HepG2 (cell line): ENCODE measurements at regions not wholly inside any gene's neighbourhood (a gene's known extent, or its start where the extent isn't known, plus 50 kb on each side); places are given as distances from the start of the nearest gene placed in this dataset.

Experiments
- ATAC-seq: fragments of 200-7000 bp; cut with Tn5 transposase; 3 replicates; pipeline ENCODE4 v1.9.1; 2020; ENCODE audit warnings: mild to moderate bottlenecking, moderate library complexity
- BruUV-seq: library from RNA; stranded (reverse); fragments of 400-500 nt; replicated peaks from 2 replicates; lab custom pipeline; 2021; lab: Mats Ljungman, UMichigan
- CTCF ChIA-PET: fragments of 300-600 bp; formaldehyde crosslinking; extraction: SDS; loops from one replicate; lab custom pipeline; 2021; ENCODE audit warnings: low total read pairs, inconsistent platforms, low intra/inter-chr PET ratio; lab: Yijun Ruan, JAX
- POLR2A ChIA-PET: fragments of 350-600 bp; sonication (Branson Sonifier 250); formaldehyde crosslinking; loops from one replicate; lab custom pipeline; 2020; ENCODE audit warnings: antibody characterized with exemption, inconsistent platforms; lab: Yijun Ruan, JAX
- DNase-seq: peaks from one replicate; pipeline ENCODE4 v3.0.0-alpha.2; 2015; ENCODE audit warnings: low spot score
- FAIRE-seq: peaks from 3 replicates; lab custom pipeline; 2011; peaks lifted over from hg19 to GRCh38; lab: Jason Lieb, UNC
- H2AFZ ChIP-seq: one replicate; pipeline ENCODE4 v1.6.1; 2011; ENCODE audit warnings: low read length, inconsistent platforms
- H3K27ac ChIP-seq: fragments of 300-600 bp; 3 replicates; pipeline ENCODE4 v1.8.0; 2011; ENCODE audit warnings: mixed run types, mild to moderate bottlenecking, mixed read lengths, low read length, inconsistent platforms; ENCODE audit not compliant: insufficient read depth; ENCODE audit errors: extremely low read length
- H3K27me3 ChIP-seq, 2 experiments: fragments of 200-600 bp in 1 of 2; 2 replicates in 1 of 2; 3 replicates in 1 of 2; pipeline versions ENCODE4 v1.6.0 to v1.8.0; 2011; ENCODE audit warnings: low read length in 2 of 2, mild to moderate bottlenecking in 2 of 2, moderate library complexity in 2 of 2, inconsistent platforms in 1 of 2; ENCODE audit not compliant: insufficient read depth in 2 of 2, control insufficient read depth in 1 of 2
- H3K36me3 ChIP-seq, 2 experiments: fragments of 200-600 bp in 1 of 2; replicated peaks in 1 of 2; 2 replicates in 1 of 2; 3 replicates in 1 of 2; pipeline versions ENCODE4 v1.5.1 to v1.8.0; 2011; ENCODE audit warnings: low read length in 2 of 2, inconsistent platforms in 1 of 2; ENCODE audit not compliant: insufficient read depth in 2 of 2, control insufficient read depth in 1 of 2
- H3K4me1 ChIP-seq: 2 replicates; pipeline ENCODE4 v1.5.1; 2012; ENCODE audit warnings: low read length, inconsistent platforms; ENCODE audit not compliant: insufficient read depth
- H3K4me2 ChIP-seq: 2 replicates; pipeline ENCODE4 v1.6.0; 2011; ENCODE audit warnings: low read depth, low read length, inconsistent platforms
- H3K4me3 ChIP-seq, 3 experiments: fragments of 200-600 bp in 1 of 3; sonication (generic), shearing (Covaris generic) in 1 of 3; replicated peaks in 1 of 3; 2 replicates each; pipeline ENCODE4 v1.5.1; 2011 to 2016; ENCODE audit warnings: low read length in 3 of 3, inconsistent platforms in 2 of 3, low read depth in 2 of 3, mild to moderate bottlenecking in 2 of 3, control low read depth in 1 of 3, mixed read lengths in 1 of 3; ENCODE audit not compliant: insufficient read depth in 1 of 3
- H3K79me2 ChIP-seq: one replicate; pipeline ENCODE4 v1.6.1; 2011; ENCODE audit warnings: low read length, inconsistent platforms; ENCODE audit not compliant: insufficient read depth
- H3K9ac ChIP-seq: 2 replicates; pipeline ENCODE4 v1.6.0; 2011; ENCODE audit warnings: mild to moderate bottlenecking, low read depth, low read length, inconsistent platforms; ENCODE audit not compliant: insufficient read depth
- H3K9me3 ChIP-seq: 2 replicates; pipeline ENCODE4 v1.5.1; 2012; ENCODE audit warnings: mild to moderate bottlenecking, low read length
- H4K20me1 ChIP-seq: 2 replicates; pipeline ENCODE4 v1.6.0; 2011; ENCODE audit warnings: inconsistent platforms, mild to moderate bottlenecking, low read length, moderate library complexity; ENCODE audit not compliant: insufficient read depth
- ETS1 ChIP-seq: sonication (generic); formaldehyde crosslinking; IDR thresholded peaks from 2 replicates; pipeline ENCODE4 v1.4.0; 2020; ENCODE audit warnings: missing genetic modification reagents
- GMEB1 ChIP-seq: sonication (generic); formaldehyde crosslinking; IDR thresholded peaks from 2 replicates; pipeline ENCODE4 v1.5.1; 2020; ENCODE audit warnings: missing genetic modification reagents, mild to moderate bottlenecking, borderline replicate concordance
- MAF1 ChIP-seq: sonication (generic); formaldehyde crosslinking; IDR thresholded peaks from 2 replicates; pipeline ENCODE4 v1.5.0; 2020; ENCODE audit warnings: missing genetic modification reagents, borderline replicate concordance
- MTA1 ChIP-seq: sonication (generic); formaldehyde crosslinking; IDR thresholded peaks from 2 replicates; pipeline ENCODE4 v1.4.0; 2020; ENCODE audit warnings: missing genetic modification reagents, mild to moderate bottlenecking, borderline replicate concordance
- NFRKB ChIP-seq: fragments of 450-650 bp; IDR thresholded peaks from 2 replicates; pipeline ENCODE4 v1.6.1; 2017
- NRL ChIP-seq: sonication (generic); formaldehyde crosslinking; IDR thresholded peaks from 2 replicates; pipeline ENCODE4 v1.5.0; 2020; ENCODE audit warnings: missing genetic modification reagents, mild to moderate bottlenecking, moderate library complexity, borderline replicate concordance
- THRA ChIP-seq: sonication (generic); formaldehyde crosslinking; IDR thresholded peaks from 2 replicates; pipeline ENCODE4 v1.4.0; 2020; ENCODE audit warnings: missing genetic modification reagents, borderline replicate concordance
- ZNF230 ChIP-seq: sonication (generic); formaldehyde crosslinking; IDR thresholded peaks from 2 replicates; pipeline ENCODE4 v1.4.0; 2020; ENCODE audit warnings: mild to moderate bottlenecking, missing genetic modification reagents
- ZNF616 ChIP-seq: sonication (generic); formaldehyde crosslinking; IDR thresholded peaks from 2 replicates; pipeline ENCODE4 v1.5.0; 2020; ENCODE audit warnings: low read depth, mild to moderate bottlenecking, missing genetic modification reagents
- ZNF788 ChIP-seq: sonication (generic); formaldehyde crosslinking; IDR thresholded peaks from 2 replicates; pipeline ENCODE4 v1.5.0; 2020; ENCODE audit warnings: mild to moderate bottlenecking, missing genetic modification reagents, borderline replicate concordance
- WGBS: methylation state at CpG from one replicate; pipeline ENCODE4 v1.1.6; 2017; ENCODE audit warnings: low lambda C conversion rate; 5-methylcytosine and 5-hydroxymethylcytosine counted together
- in situ Hi-C: cut with HindIII; loops from 2 replicates; pipeline ENCODE4 v1.10.0; 2017; ENCODE audit warnings: low pct_unique_long_range_greater_than_20kb; ENCODE audit not compliant: extremely low pct_ligation_motif_present
- intact Hi-C: fragments of 100-400 bp; cut with micrococcal nuclease; formaldehyde crosslinking; loops from one replicate; pipeline ENCODE4 v1.10.0; 2022; ENCODE audit not compliant: unreplicated experiment
- TF ChIP-seq, protein P1 (sequence below): sonication (generic); formaldehyde crosslinking; IDR thresholded peaks from 2 replicates; pipeline ENCODE4 v1.4.0; 2020; ENCODE audit warnings: mild to moderate bottlenecking, missing genetic modification reagents, borderline replicate concordance
- TF ChIP-seq, protein P2 (sequence below): sonication (generic); formaldehyde crosslinking; IDR thresholded peaks from 2 replicates; pipeline ENCODE4 v1.5.1; 2020; ENCODE audit warnings: mild to moderate bottlenecking, missing genetic modification reagents, borderline replicate concordance
- TF ChIP-seq, protein P3 (sequence below): sonication (generic); formaldehyde crosslinking; IDR thresholded peaks from 2 replicates; pipeline ENCODE4 v1.4.0; 2020; ENCODE audit warnings: missing genetic modification reagents

GRCh38 chr16:79826732-79827475 lies 226.4 kb upstream of the MAF start:
- Histone ChIP-seq H2AFZ (no peak overlapping the region), H3K9me3 (peaks cover 24% of the 10 kb centered on the region), H3K27ac (no peak overlapping the region), H3K9ac (no peak overlapping the region), H3K4me3 (no peak overlapping the region), H3K27me3 (no peaks in the 10 kb centered on the region), H3K4me1 (no peaks in the 10 kb centered on the region), H4K20me1 (no peaks in the 10 kb centered on the region), H3K79me2 (no peaks in the 10 kb centered on the region), H3K36me3 (no peaks in the 10 kb centered on the region), H3K4me2 (no peak overlapping the region)
- no peak for FAIRE-seq
- intact Hi-C loops = no loop called here
- no TSS peak for BruUV-seq
- POLR2A ChIA-PET = no interaction called here
- no peak for ATAC-seq
- CTCF ChIA-PET = no interaction called here
- DNase-seq = no peak
- 55% methylated on average over 7 of the region's 7 CpGs for WGBS
- in situ Hi-C loops = no loop called here
- TF ChIP-seq, protein P1, sequence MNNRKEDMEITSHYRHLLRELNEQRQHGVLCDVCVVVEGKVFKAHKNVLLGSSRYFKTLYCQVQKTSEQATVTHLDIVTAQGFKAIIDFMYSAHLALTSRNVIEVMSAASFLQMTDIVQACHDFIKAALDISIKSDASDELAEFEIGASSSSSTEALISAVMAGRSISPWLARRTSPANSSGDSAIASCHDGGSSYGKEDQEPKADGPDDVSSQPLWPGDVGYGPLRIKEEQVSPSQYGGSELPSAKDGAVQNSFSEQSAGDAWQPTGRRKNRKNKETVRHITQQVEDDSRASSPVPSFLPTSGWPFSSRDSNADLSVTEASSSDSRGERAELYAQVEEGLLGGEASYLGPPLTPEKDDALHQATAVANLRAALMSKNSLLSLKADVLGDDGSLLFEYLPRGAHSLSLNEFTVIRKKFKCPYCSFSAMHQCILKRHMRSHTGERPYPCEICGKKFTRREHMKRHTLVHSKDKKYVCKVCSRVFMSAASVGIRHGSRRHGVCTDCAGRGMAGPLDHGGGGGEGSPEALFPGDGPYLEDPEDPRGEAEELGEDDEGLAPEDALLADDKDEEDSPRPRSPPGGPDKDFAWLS (CRISPR knock-in tag) = no peak
- TF ChIP-seq MAF1 (CRISPR knock-in tag) = no peak
- no peak for TF ChIP-seq THRA (CRISPR knock-in tag)
- TF ChIP-seq ZNF616 (CRISPR knock-in tag) = no peak
- TF ChIP-seq ETS1 (CRISPR knock-in tag) = no peak
- no peak for TF ChIP-seq NRL
- no peak for TF ChIP-seq GMEB1
- no peak for TF ChIP-seq NFRKB
- TF ChIP-seq, protein P2, sequence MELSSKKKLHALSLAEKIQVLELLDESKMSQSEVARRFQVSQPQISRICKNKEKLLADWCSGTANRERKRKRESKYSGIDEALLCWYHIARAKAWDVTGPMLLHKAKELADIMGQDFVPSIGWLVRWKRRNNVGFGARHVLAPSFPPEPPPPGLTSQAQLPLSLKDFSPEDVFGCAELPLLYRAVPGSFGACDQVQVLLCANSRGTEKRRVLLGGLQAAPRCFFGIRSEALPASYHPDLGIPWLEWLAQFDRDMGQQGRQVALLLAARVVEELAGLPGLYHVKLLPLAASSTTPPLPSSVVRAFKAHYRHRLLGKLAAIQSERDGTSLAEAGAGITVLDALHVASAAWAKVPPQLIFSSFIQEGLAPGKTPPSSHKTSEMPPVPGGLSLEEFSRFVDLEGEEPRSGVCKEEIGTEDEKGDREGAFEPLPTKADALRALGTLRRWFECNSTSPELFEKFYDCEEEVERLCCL (CRISPR knock-in tag) = no peak
- no peak for TF ChIP-seq ZNF230 (CRISPR knock-in tag)
- no peak for TF ChIP-seq MTA1
- TF ChIP-seq, protein P3, sequence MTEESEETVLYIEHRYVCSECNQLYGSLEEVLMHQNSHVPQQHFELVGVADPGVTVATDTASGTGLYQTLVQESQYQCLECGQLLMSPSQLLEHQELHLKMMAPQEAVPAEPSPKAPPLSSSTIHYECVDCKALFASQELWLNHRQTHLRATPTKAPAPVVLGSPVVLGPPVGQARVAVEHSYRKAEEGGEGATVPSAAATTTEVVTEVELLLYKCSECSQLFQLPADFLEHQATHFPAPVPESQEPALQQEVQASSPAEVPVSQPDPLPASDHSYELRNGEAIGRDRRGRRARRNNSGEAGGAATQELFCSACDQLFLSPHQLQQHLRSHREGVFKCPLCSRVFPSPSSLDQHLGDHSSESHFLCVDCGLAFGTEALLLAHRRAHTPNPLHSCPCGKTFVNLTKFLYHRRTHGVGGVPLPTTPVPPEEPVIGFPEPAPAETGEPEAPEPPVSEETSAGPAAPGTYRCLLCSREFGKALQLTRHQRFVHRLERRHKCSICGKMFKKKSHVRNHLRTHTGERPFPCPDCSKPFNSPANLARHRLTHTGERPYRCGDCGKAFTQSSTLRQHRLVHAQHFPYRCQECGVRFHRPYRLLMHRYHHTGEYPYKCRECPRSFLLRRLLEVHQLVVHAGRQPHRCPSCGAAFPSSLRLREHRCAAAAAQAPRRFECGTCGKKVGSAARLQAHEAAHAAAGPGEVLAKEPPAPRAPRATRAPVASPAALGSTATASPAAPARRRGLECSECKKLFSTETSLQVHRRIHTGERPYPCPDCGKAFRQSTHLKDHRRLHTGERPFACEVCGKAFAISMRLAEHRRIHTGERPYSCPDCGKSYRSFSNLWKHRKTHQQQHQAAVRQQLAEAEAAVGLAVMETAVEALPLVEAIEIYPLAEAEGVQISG = no peak
- TF ChIP-seq ZNF788 (CRISPR knock-in tag) = no peak
